22Rv1 (cell line): ENCODE measurements at regions not wholly inside any gene's neighbourhood (a gene's known extent, or its start where the extent isn't known, plus 50 kb on each side); places are given as distances from the start of the nearest gene placed in this dataset.

Experiments
- H3K27ac ChIP-seq: fragments of 450-650 bp; 2 replicates; pipeline ENCODE4 v1.5.1; 2017
- ZFX ChIP-seq: fragments of 450-650 bp; IDR thresholded peaks from 2 replicates; pipeline ENCODE4 v1.6.1; 2017; ENCODE audit warnings: antibody characterized with exemption, borderline replicate concordance
- TF ChIP-seq, protein P1 (sequence below): fragments of 450-650 bp; IDR thresholded peaks from 2 replicates; pipeline ENCODE4 v1.5.1; 2017; ENCODE audit warnings: mild to moderate bottlenecking

DNA sequence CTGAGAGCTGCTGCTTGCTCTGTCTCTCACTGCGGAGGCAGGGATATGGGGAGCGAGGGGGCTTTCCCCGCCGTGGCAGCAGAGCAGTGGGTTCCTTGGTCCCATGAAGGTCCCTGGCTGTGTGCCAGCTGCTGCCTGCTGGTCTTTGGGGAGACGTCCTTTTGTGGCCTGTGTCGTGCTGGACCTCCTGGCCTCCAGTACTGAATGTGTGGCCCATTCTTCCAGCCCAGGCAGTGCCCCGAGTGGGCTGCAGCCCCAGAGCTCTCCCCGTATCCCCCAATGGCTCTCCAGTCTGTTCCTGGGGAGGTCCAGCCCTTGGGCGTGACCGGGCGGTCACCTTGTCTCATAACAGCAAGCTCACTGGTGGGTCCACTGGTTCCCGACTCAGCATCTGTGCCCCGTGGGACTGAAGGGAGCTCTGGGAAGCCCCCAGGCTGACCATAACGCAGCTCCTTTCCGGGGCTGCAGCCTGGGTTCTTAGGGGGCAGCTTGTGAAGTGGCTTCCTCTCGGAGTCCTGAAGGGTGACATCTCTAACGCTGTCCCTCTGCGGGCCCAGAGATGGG is 115.6 kb downstream of the SMIM20 start:
- TF ChIP-seq, protein P1, sequence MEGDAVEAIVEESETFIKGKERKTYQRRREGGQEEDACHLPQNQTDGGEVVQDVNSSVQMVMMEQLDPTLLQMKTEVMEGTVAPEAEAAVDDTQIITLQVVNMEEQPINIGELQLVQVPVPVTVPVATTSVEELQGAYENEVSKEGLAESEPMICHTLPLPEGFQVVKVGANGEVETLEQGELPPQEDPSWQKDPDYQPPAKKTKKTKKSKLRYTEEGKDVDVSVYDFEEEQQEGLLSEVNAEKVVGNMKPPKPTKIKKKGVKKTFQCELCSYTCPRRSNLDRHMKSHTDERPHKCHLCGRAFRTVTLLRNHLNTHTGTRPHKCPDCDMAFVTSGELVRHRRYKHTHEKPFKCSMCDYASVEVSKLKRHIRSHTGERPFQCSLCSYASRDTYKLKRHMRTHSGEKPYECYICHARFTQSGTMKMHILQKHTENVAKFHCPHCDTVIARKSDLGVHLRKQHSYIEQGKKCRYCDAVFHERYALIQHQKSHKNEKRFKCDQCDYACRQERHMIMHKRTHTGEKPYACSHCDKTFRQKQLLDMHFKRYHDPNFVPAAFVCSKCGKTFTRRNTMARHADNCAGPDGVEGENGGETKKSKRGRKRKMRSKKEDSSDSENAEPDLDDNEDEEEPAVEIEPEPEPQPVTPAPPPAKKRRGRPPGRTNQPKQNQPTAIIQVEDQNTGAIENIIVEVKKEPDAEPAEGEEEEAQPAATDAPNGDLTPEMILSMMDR: no peak
- TF ChIP-seq ZFX: no peak

GRCh38 chr4:26030260-26030667 is 116.2 kb downstream of the SMIM20 start:
- no peak overlapping the region for H3K27ac ChIP-seq
- no peak for TF ChIP-seq ZFX
- TF ChIP-seq, protein P1: no peak

More for the DNA sequence above, 115.6 kb downstream of the SMIM20 start:
- no peak overlapping the region for H3K27ac ChIP-seq

GRCh38 chr4:26030780-26031179 is 116.8 kb downstream of the SMIM20 start:
- H3K27ac ChIP-seq: no peak overlapping the region
- TF ChIP-seq, protein P1: no peak
- no peak for TF ChIP-seq ZFX

DNA sequence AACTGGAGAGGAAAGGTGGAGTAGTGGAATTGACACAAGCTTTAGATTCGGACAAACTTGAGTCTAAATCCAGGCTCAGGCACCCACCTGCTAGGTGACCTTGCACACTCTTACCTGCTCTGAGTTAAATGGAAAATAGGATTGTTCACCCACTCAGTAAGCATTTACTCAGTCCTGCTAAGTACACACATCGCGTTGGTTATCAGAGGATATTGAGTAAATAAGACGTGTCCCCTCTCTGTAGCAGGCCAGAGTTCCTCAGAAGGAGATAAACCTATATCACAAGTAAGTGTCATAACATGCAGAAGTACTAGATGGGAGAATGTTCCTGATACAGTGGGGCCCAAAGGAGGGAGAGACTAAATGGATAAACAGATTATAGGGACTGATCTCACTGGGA is 117.7 kb downstream of the SMIM20 start:
- TF ChIP-seq, protein P1: no peak
- no peak for TF ChIP-seq ZFX
- no peak overlapping the region for H3K27ac ChIP-seq

DNA sequence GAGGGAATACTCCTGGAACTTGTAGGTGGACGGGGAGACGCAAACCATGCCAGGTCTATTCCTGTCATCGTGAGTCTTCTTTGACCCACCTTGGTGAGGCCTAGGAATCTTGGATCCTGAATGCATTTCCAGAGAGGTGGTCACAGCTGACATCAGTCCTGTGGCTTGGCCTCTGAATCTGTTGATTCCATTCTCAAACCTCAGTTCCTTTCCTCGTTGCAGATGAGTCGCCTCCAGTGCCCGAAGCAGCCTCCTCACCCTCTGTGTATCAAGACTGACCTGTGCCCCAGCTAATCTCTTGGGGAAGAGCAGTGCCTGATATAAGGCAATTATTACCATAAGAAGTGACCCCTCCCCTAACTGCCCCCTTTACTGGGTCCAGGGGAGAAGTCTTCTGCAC is 118.1 kb downstream of the SMIM20 start:
- no peak overlapping the region for H3K27ac ChIP-seq
- TF ChIP-seq, protein P1: no peak
- TF ChIP-seq ZFX: no peak

DNA sequence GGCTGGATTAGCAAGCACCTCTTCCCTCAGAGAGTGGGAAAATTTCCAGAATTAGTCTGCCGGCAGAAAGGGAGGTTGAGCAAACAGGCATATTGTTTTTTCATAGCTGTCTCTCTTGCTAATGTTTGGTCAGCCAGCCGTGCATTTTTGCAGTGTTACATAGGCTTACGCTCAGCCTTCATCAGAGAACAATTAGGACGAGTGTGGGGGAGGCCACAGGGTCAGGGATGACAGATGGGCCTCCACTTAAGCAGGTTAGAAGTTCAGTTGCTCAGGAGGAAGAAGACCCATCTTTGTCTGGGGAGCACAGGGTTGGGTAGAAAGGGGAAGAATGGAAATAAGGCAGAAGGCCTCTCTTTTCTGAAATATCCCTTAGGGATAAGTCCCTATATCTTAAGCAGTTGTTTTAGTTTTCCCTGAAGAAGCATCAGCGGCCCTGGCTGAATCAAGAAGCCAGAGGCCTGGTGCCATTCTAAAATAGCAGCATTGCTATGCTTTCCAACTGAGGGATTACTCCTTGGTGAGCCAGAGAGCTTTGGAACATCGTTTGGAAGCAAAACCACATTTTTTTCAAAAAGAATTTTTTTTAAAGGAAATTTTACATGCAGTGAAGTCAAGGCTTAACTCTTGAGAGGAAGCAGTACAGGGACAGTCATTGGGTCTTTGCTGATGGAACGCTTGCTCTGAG is 118.8 kb downstream of the SMIM20 start:
- TF ChIP-seq ZFX: no peak
- TF ChIP-seq, protein P1: no peak
- no peak overlapping the region for H3K27ac ChIP-seq

- TF ChIP-seq ZFX: no peak
- TF ChIP-seq, protein P1: no peak
- no peak overlapping the region for H3K27ac ChIP-seq
Measured at GRCh38 chr4:26033389-26033788, 119.4 kb downstream of the SMIM20 start.
